HEK293 (cell line): ENCODE measurements at regions not wholly inside any gene's neighbourhood (a gene's known extent, or its start where the extent isn't known, plus 50 kb on each side); places are given as distances from the start of the nearest gene placed in this dataset.

Source experiments
- CTCF ChIA-PET: fragments of 350-600 bp; formaldehyde crosslinking; extraction: SDS; loops from one replicate; lab custom pipeline; 2021; ENCODE audit warnings: antibody characterized with exemption; lab: Yijun Ruan, JAX
- POLR2A ChIA-PET: fragments of 300-600 bp; formaldehyde crosslinking; extraction: SDS; loops from one replicate; lab custom pipeline; 2020; ENCODE audit warnings: antibody characterized with exemption, inconsistent platforms; lab: Yijun Ruan, JAX
- H3K27ac ChIP-seq: fragments of 200-500 bp; sonication (Bioruptor generic); 2 replicates; pipeline ENCODE4 v1.5.1; 2014; ENCODE audit warnings: low read depth, low read length, control low read depth, inconsistent platforms; ENCODE audit errors: extremely low read depth
- H3K36me3 ChIP-seq, 2 experiments: fragments of 200-500 bp in 1 of 2; sonication (Bioruptor generic) in 1 of 2; 1 replicate in 1 of 2; 2 replicates in 1 of 2; pipeline ENCODE4 v1.5.1; 2014 to 2017; ENCODE audit warnings: inconsistent platforms in 2 of 2, low read length in 2 of 2; ENCODE audit not compliant: control insufficient read depth in 2 of 2, insufficient read depth in 1 of 2
- H3K4me1 ChIP-seq: fragments of 200-500 bp; sonication (Bioruptor generic); 2 replicates; pipeline ENCODE4 v1.5.1; 2014; ENCODE audit warnings: mild to moderate bottlenecking, low read length, inconsistent platforms; ENCODE audit not compliant: control insufficient read depth, insufficient read depth
- H3K4me3 ChIP-seq: 2 replicates; pipeline ENCODE4 v1.5.1; 2011; ENCODE audit warnings: low read depth, mild to moderate bottlenecking, control low read depth, low read length, moderate library complexity
- H3K9me3 ChIP-seq: fragments of 200-500 bp; sonication (Bioruptor generic); 2 replicates; pipeline ENCODE4 v1.5.1; 2014; ENCODE audit warnings: low read depth, low read length, inconsistent platforms; ENCODE audit not compliant: control insufficient read depth, insufficient read depth
- FEZF1 ChIP-seq: fragments of 450-650 bp; formaldehyde crosslinking; IDR thresholded peaks from 2 replicates; pipeline ENCODE4 v1.5.1; 2016; ENCODE audit warnings: missing biosample characterization, missing genetic modification characterization
- GLI4 ChIP-seq: fragments of 450-650 bp; formaldehyde crosslinking; IDR thresholded peaks from 2 replicates; pipeline ENCODE4 v1.5.1; 2016; ENCODE audit warnings: missing biosample characterization, missing genetic modification characterization
- INSM2 ChIP-seq: fragments of 450-650 bp; formaldehyde crosslinking; IDR thresholded peaks from 2 replicates; pipeline ENCODE4 v1.5.1; 2016; ENCODE audit warnings: missing biosample characterization, missing genetic modification characterization
- KLF1 ChIP-seq: fragments of 450-650 bp; formaldehyde crosslinking; IDR thresholded peaks from 2 replicates; pipeline ENCODE4 v1.5.1; 2016; ENCODE audit warnings: missing biosample characterization, missing genetic modification characterization
- RBAK ChIP-seq: fragments of 450-650 bp; formaldehyde crosslinking; IDR thresholded peaks from 2 replicates; pipeline ENCODE4 v1.5.1; 2016; ENCODE audit warnings: missing biosample characterization, missing genetic modification characterization
- SALL2 ChIP-seq: fragments of 450-650 bp; formaldehyde crosslinking; IDR thresholded peaks from 2 replicates; pipeline ENCODE4 v1.5.0; 2017; ENCODE audit warnings: missing biosample characterization, mild to moderate bottlenecking, missing genetic modification characterization, borderline replicate concordance
- SP7 ChIP-seq: fragments of 450-650 bp; formaldehyde crosslinking; IDR thresholded peaks from 2 replicates; pipeline ENCODE4 v1.5.1; 2016; ENCODE audit warnings: missing biosample characterization, missing genetic modification characterization
- ZNF10 ChIP-seq: fragments of 450-650 bp; formaldehyde crosslinking; IDR thresholded peaks from 2 replicates; pipeline ENCODE4 v1.5.1; 2017; ENCODE audit warnings: missing biosample characterization, missing genetic modification characterization
- ZNF140 ChIP-seq: fragments of 450-650 bp; formaldehyde crosslinking; IDR thresholded peaks from 2 replicates; pipeline ENCODE4 v1.5.1; 2016; ENCODE audit warnings: missing biosample characterization, missing genetic modification characterization
- ZNF155 ChIP-seq: fragments of 450-650 bp; formaldehyde crosslinking; IDR thresholded peaks from 2 replicates; pipeline ENCODE4 v1.5.1; 2016; ENCODE audit warnings: missing biosample characterization, missing genetic modification characterization
- ZNF239 ChIP-seq: fragments of 450-650 bp; formaldehyde crosslinking; IDR thresholded peaks from 2 replicates; pipeline ENCODE4 v1.5.1; 2016; ENCODE audit warnings: missing biosample characterization, missing genetic modification characterization
- ZNF488 ChIP-seq: fragments of 450-650 bp; formaldehyde crosslinking; IDR thresholded peaks from 2 replicates; pipeline ENCODE4 v1.5.1; 2016; ENCODE audit warnings: missing biosample characterization, missing genetic modification characterization
- ZNF518A ChIP-seq: fragments of 450-650 bp; formaldehyde crosslinking; conservative IDR thresholded peaks from 2 replicates; pipeline ENCODE4 v1.5.1; 2016; ENCODE audit warnings: low read depth, missing biosample characterization, missing genetic modification characterization
- ZNF544 ChIP-seq: fragments of 450-650 bp; formaldehyde crosslinking; IDR thresholded peaks from 2 replicates; pipeline ENCODE4 v1.5.0; 2017; ENCODE audit warnings: missing biosample characterization, missing genetic modification characterization
- ZNF555 ChIP-seq: fragments of 450-650 bp; formaldehyde crosslinking; conservative IDR thresholded peaks from 2 replicates; pipeline ENCODE4 v1.5.1; 2017; ENCODE audit warnings: missing biosample characterization, mild to moderate bottlenecking, missing genetic modification characterization, inconsistent platforms
- ZNF561 ChIP-seq: fragments of 450-650 bp; IDR thresholded peaks from 2 replicates; pipeline ENCODE4 v1.5.1; 2018; ENCODE audit warnings: missing biosample characterization, missing genetic modification characterization, borderline replicate concordance
- ZNF660 ChIP-seq: fragments of 450-650 bp; IDR thresholded peaks from 2 replicates; pipeline ENCODE4 v1.5.1; 2018; ENCODE audit warnings: missing biosample characterization, mild to moderate bottlenecking, missing genetic modification characterization
- ZNF830 ChIP-seq: fragments of 450-650 bp; IDR thresholded peaks from 2 replicates; pipeline ENCODE4 v1.5.0; 2018; ENCODE audit warnings: missing biosample characterization, missing genetic modification characterization, low read depth, mild to moderate bottlenecking, moderate library complexity
- ZNF843 ChIP-seq: fragments of 450-650 bp; formaldehyde crosslinking; IDR thresholded peaks from 2 replicates; pipeline ENCODE4 v1.5.1; 2016; ENCODE audit warnings: missing biosample characterization, missing genetic modification characterization
- TF ChIP-seq, protein P1 (sequence below): fragments of 450-650 bp; formaldehyde crosslinking; IDR thresholded peaks from 2 replicates; pipeline ENCODE4 v1.5.1; 2016; ENCODE audit warnings: missing biosample characterization, missing genetic modification characterization, low read depth
- TF ChIP-seq, protein P2 (sequence below): fragments of 450-650 bp; formaldehyde crosslinking; IDR thresholded peaks from 2 replicates; pipeline ENCODE4; 2016; ENCODE audit warnings: missing biosample characterization, missing genetic modification characterization
- TF ChIP-seq, protein P3 (sequence below): IDR thresholded peaks from 2 replicates; pipeline ENCODE4 v1.6.1; 2011; ENCODE audit warnings: mild to moderate bottlenecking, low read depth, low read length, borderline replicate concordance

DNA sequence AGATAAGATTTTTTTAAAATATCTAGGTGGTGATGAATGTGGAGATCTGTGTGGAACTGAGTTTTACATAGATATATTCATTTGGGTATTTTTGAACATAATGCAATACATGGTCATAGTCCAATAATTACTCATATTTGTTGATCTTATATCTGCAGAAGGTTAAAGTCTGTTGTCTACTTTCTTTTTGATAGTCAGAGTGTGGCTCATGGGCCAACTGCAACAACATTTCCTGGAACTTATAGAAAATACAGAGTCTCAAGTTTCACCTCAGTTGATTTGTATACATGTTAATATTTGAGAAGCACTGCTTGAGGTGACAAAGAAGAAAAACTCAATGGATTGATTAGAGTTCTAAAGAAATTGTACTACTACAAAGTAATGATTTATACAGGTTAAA, 408.4 kb downstream of the ARAP2 start (continued):
- TF ChIP-seq INSM2 (tag by site-specific recombination) (no peak), ZNF239 (tag by site-specific recombination) (no peak)
- TF ChIP-seq, protein P1, sequence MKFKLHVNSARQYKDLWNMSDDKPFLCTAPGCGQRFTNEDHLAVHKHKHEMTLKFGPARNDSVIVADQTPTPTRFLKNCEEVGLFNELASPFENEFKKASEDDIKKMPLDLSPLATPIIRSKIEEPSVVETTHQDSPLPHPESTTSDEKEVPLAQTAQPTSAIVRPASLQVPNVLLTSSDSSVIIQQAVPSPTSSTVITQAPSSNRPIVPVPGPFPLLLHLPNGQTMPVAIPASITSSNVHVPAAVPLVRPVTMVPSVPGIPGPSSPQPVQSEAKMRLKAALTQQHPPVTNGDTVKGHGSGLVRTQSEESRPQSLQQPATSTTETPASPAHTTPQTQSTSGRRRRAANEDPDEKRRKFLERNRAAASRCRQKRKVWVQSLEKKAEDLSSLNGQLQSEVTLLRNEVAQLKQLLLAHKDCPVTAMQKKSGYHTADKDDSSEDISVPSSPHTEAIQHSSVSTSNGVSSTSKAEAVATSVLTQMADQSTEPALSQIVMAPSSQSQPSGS: no peak

GRCh38 chr4:35836596-35836995, 407.7 kb downstream of the ARAP2 start:
- Histone ChIP-seq H3K4me3 (no peak overlapping the region), H3K9me3 (no peaks in the 10 kb centered on the region), H3K36me3 (no peaks in the 10 kb centered on the region), H3K27ac (no peak overlapping the region), H3K4me1 (no peaks in the 10 kb centered on the region)
- TF ChIP-seq ZNF488 (tag by site-specific recombination): no peak
- no peak for TF ChIP-seq SALL2
- TF ChIP-seq ZNF561: no peak
- TF ChIP-seq ZNF239 (tag by site-specific recombination): no peak
- no peak for TF ChIP-seq ZNF10 (tag by site-specific recombination)
- TF ChIP-seq ZNF518A (tag by site-specific recombination): no peak
- TF ChIP-seq ZNF830 (tag by site-specific recombination): no peak
- TF ChIP-seq, protein P2, sequence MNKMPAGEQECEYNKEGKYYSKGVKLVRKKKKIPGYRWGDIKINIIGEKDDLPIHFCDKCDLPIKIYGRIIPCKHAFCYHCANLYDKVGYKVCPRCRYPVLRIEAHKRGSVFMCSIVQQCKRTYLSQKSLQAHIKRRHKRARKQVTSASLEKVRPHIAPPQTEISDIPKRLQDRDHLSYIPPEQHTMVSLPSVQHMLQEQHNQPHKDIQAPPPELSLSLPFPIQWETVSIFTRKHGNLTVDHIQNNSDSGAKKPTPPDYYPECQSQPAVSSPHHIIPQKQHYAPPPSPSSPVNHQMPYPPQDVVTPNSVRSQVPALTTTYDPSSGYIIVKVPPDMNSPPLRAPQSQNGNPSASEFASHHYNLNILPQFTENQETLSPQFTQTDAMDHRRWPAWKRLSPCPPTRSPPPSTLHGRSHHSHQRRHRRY: no peak
- no peak for TF ChIP-seq KLF1
- no peak for TF ChIP-seq ZNF660
- no peak for TF ChIP-seq ZNF140
- TF ChIP-seq FEZF1 (tag by site-specific recombination): no peak
- TF ChIP-seq RBAK: no peak
- no peak for TF ChIP-seq ZNF555 (tag by site-specific recombination)
- no peak for TF ChIP-seq ZNF155 (tag by site-specific recombination)
- TF ChIP-seq GLI4 (tag by site-specific recombination): no peak
- no peak for TF ChIP-seq ZNF544
- TF ChIP-seq, protein P3, sequence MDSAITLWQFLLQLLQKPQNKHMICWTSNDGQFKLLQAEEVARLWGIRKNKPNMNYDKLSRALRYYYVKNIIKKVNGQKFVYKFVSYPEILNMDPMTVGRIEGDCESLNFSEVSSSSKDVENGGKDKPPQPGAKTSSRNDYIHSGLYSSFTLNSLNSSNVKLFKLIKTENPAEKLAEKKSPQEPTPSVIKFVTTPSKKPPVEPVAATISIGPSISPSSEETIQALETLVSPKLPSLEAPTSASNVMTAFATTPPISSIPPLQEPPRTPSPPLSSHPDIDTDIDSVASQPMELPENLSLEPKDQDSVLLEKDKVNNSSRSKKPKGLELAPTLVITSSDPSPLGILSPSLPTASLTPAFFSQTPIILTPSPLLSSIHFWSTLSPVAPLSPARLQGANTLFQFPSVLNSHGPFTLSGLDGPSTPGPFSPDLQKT: no peak
- no peak for TF ChIP-seq SP7 (tag by site-specific recombination)
- no peak for TF ChIP-seq ZNF843
- ChIA-PET CTCF (no interaction called here), POLR2A (no interaction called here)
